Colonic mucosa (tissue), 4 donors: ENCODE measurements at regions not wholly inside any gene's neighbourhood (a gene's known extent, or its start where the extent isn't known, plus 50 kb on each side); places are given as distances from the start of the nearest gene placed in this dataset.

ENCODE experiments used
- DNase-seq: peaks from one replicate; pipeline ENCODE4 v3.0.0-alpha.2; 2020
- H3K27ac ChIP-seq: fragments of 200-600 bp; one replicate; pipeline ENCODE4 v1.8.0; 2021
- H3K27me3 ChIP-seq: fragments of 200-600 bp; one replicate; pipeline ENCODE4 v1.8.0; 2021
- H3K36me3 ChIP-seq: fragments of 200-600 bp; one replicate; pipeline ENCODE4 v1.8.0; 2021
- H3K4me1 ChIP-seq: fragments of 200-600 bp; one replicate; pipeline ENCODE4 v1.8.0; 2021; ENCODE audit warnings: mild to moderate bottlenecking
- H3K4me3 ChIP-seq: fragments of 200-600 bp; one replicate; pipeline ENCODE4 v1.8.0; 2021
- H3K9ac ChIP-seq, 2 donors: one replicate each; pipeline ENCODE4 v1.7.0; 2013; ENCODE audit warnings: control low read depth in 2 of 2, low read depth in 2 of 2, low read length in 2 of 2
- H3K9me3 ChIP-seq: fragments of 200-600 bp; one replicate; pipeline ENCODE4 v1.8.0; 2021
- intact Hi-C: fragments of 100-400 bp; cut with DNase I; formaldehyde crosslinking; loops from one replicate; pipeline ENCODE4 v1.14.1; 2022
- TF ChIP-seq, protein P1 (sequence below): fragments of 200-600 bp; IDR thresholded peaks from one replicate; pipeline ENCODE4 v1.8.0; 2022; ENCODE audit warnings: antibody characterized with exemption, mild to moderate bottlenecking
- donor health status: healthy.
- donor health status: DM: no; HTN: no; CAD: no.
- donor health status: DM: no; HTN: no; CAD: no.

DNA sequence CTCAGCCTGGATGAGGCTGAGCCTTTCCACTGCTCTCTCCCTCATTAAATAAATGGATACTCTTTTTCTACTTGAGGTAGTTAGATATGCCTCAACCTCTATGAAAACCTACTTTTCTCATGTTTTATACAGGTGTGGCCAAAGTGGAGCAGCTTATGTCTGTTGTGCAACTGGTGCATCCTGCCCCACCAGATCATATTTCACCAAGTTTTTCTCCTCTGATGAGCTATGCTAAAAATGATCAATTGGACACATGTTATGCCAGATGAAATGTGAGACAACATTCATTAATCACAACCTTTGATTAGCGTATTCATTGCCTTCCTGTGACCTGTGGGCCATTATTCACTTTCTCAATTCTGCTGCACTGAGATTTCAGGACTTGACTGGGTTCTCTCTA lies 106.9 kb upstream of the NEDD9 start:
- Histone ChIP-seq H3K4me3 (no peak overlapping the region), H3K4me1 (no peaks in the 10 kb centered on the region), H3K9ac (no peak overlapping the region), H3K27ac (no peak overlapping the region), H3K27me3 (no peaks in the 10 kb centered on the region), H3K9me3 (no peaks in the 10 kb centered on the region), H3K36me3 (no peaks in the 10 kb centered on the region)
- no peak for DNase-seq
- TF ChIP-seq, protein P1, sequence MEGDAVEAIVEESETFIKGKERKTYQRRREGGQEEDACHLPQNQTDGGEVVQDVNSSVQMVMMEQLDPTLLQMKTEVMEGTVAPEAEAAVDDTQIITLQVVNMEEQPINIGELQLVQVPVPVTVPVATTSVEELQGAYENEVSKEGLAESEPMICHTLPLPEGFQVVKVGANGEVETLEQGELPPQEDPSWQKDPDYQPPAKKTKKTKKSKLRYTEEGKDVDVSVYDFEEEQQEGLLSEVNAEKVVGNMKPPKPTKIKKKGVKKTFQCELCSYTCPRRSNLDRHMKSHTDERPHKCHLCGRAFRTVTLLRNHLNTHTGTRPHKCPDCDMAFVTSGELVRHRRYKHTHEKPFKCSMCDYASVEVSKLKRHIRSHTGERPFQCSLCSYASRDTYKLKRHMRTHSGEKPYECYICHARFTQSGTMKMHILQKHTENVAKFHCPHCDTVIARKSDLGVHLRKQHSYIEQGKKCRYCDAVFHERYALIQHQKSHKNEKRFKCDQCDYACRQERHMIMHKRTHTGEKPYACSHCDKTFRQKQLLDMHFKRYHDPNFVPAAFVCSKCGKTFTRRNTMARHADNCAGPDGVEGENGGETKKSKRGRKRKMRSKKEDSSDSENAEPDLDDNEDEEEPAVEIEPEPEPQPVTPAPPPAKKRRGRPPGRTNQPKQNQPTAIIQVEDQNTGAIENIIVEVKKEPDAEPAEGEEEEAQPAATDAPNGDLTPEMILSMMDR, result no peak
- intact Hi-C loops, result no loop called here

GRCh38 chr6:11337306-11337705 lies 104.8 kb upstream of the NEDD9 start:
- TF ChIP-seq, protein P1, result no peak
- intact Hi-C loops, result no loop called here
- Histone ChIP-seq H3K4me1 (no peaks in the 10 kb centered on the region), H3K4me3 (no peak overlapping the region), H3K27ac (no peak overlapping the region), H3K9me3 (no peaks in the 10 kb centered on the region), H3K27me3 (no peaks in the 10 kb centered on the region), H3K9ac (no peak overlapping the region), H3K36me3 (no peaks in the 10 kb centered on the region)
- DNase-seq, result no peak

- intact Hi-C loops, result no loop called here
- no peaks in the 10 kb centered on the region for H3K36me3 ChIP-seq
- no peak for DNase-seq
- TF ChIP-seq, protein P1, result no peak
- H3K4me3 ChIP-seq, result no peak overlapping the region
- H3K4me1 ChIP-seq, result peaks cover 5% of the 10 kb centered on the region
- H3K27ac ChIP-seq, result no peak overlapping the region
- no peaks in the 10 kb centered on the region for H3K9me3 ChIP-seq
- H3K27me3 ChIP-seq, result no peaks in the 10 kb centered on the region
- H3K9ac ChIP-seq, result no peak overlapping the region
Measured at GRCh38 chr6:11335826-11336225, 103.4 kb upstream of the NEDD9 start.

GRCh38 chr6:11333132-11333849 lies 100.8 kb upstream of the NEDD9 start:
- Histone ChIP-seq H3K36me3 (no peaks in the 10 kb centered on the region), H3K27me3 (no peaks in the 10 kb centered on the region), H3K9me3 (no peaks in the 10 kb centered on the region), H3K9ac (no peak overlapping the region), H3K4me3 (no peak overlapping the region), H3K4me1 (peaks cover 13% of the 10 kb centered on the region), H3K27ac (no peak overlapping the region)
- TF ChIP-seq, protein P1, result no peak
- intact Hi-C loops, result no loop called here
- no peak for DNase-seq

DNA sequence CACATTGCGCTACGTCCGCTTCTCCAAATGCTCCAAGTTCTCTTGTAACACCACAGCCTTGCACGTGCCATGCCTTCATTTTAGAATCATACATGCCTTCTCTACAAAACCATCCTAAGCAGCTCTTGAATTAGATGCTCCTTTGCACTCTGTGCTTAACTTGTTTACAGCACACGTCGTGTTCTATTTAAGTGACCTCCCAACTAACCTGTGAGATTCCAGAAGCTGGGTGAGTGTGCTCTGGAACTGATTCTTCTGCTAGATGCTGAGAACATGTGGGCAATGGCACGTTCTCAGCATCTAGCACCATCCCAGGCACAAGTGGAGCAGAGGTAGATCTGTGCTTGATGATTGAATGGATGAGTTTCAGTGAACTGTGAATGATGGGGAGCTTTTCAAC lies 100.0 kb upstream of the NEDD9 start:
- Histone ChIP-seq H3K9ac (no peak overlapping the region), H3K4me1 (peaks cover 13% of the 10 kb centered on the region), H3K4me3 (no peak overlapping the region), H3K9me3 (no peaks in the 10 kb centered on the region), H3K27ac (no peak overlapping the region), H3K27me3 (no peaks in the 10 kb centered on the region), H3K36me3 (no peaks in the 10 kb centered on the region)
- no peak for DNase-seq
- TF ChIP-seq, protein P1, result no peak
- intact Hi-C loops, result no loop called here
